ENCODE measurements at regions not wholly inside any gene's neighbourhood (a gene's known extent, or its start where the extent isn't known, plus 50 kb on each side); places are given as distances from the start of the nearest gene placed in this dataset.

DNA sequence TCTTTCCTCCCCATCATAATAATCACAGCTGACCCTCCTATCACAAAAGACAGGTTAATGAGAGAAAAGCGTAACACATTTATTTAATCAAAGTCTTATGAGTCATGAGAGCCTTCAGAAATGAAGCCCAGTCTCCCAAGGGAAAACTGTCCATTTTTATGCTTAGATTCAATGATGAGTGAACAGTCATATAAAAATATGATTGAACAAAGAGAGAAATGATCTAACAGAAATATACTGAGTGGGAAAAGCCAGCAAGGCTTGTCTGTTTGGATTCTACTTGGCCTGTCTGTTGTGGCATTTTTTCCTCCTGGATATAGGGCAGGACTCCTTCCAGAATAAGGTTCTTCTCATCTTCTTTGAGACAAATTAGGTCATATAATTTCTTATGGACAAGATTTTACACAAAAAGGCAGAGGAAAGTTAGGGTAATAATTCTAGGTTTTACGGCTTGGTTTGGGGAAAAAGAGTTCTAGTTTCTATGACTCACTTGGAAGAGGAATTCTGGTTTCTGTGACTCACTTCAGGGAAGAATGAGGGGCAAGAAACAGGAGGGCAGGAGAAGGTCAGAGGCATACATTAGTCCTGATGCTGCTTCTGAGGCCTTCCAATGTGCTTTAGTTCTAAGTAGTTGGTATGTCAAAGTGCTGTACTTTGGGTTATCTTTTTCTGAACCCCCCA is 534.2 kb downstream of the ZIC1 start:
- Mint-ChIP-seq H3K9me3 (ENCODE audit: unreplicated experiment) (no peaks in the 10 kb centered on the region), H3K27ac (ENCODE audit: unreplicated experiment) (no peak overlapping the region), H3K36me3 (ENCODE audit: unreplicated experiment) (no peaks in the 10 kb centered on the region), H3K4me3 (ENCODE audit: unreplicated experiment) (no peak overlapping the region), H3K4me1 (ENCODE audit: low read depth, unreplicated experiment) (peaks cover 19% of the 10 kb centered on the region), H3K27me3 (ENCODE audit: unreplicated experiment) (peaks cover 1% of the 10 kb centered on the region)
- DNase-seq: no peak
- no peak for TF ChIP-seq CTCF (IDR thresholded peaks at IDR 0.05; ENCODE audit: partially characterized antibody, unreplicated experiment)

GRCh38 chr3:147945968-147946519 is 536.9 kb downstream of the ZIC1 start:
- Mint-ChIP-seq H3K9me3 (ENCODE audit: unreplicated experiment) (no peaks in the 10 kb centered on the region), H3K36me3 (ENCODE audit: unreplicated experiment) (no peaks in the 10 kb centered on the region), H3K27ac (ENCODE audit: unreplicated experiment) (peak overlapping the region; percentile 68), H3K27me3 (ENCODE audit: unreplicated experiment) (peaks cover 1% of the 10 kb centered on the region), H3K4me1 (ENCODE audit: low read depth, unreplicated experiment) (peaks cover 15% of the 10 kb centered on the region), H3K4me3 (ENCODE audit: unreplicated experiment) (no peak overlapping the region)
- peak; percentile 52 for DNase-seq
- TF ChIP-seq CTCF (IDR thresholded peaks at IDR 0.05; ENCODE audit: partially characterized antibody, unreplicated experiment): peak; percentile 68

DNA sequence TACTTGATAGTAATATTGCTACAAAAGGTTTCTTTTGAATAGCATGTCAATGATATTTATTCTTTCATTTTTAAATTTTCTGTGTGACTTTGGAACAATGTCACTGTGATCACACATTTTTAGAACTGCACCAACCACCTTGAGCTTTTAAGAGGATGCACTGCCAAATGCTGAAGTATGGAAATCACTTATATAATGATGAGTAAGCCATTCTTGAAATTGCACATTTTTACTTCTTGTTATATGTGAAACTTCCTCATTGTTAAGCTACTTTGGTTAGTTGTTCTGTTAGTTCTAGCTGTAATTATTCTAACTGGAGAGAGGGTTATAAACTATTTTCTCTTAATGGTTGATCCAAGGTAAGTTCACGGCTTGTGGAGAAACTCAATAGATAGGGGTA is 547.5 kb downstream of the ZIC1 start:
- Mint-ChIP-seq H3K9me3 (ENCODE audit: unreplicated experiment) (no peaks in the 10 kb centered on the region), H3K4me3 (ENCODE audit: unreplicated experiment) (no peak overlapping the region), H3K27me3 (ENCODE audit: unreplicated experiment) (no peaks in the 10 kb centered on the region), H3K27ac (ENCODE audit: unreplicated experiment) (no peak overlapping the region), H3K4me1 (ENCODE audit: low read depth, unreplicated experiment) (no peaks in the 10 kb centered on the region), H3K36me3 (ENCODE audit: unreplicated experiment) (no peaks in the 10 kb centered on the region)
- TF ChIP-seq CTCF (IDR thresholded peaks at IDR 0.05; ENCODE audit: partially characterized antibody, unreplicated experiment): no peak
- DNase-seq: no peak

GRCh38 chr3:147958754-147959153 is 549.6 kb downstream of the ZIC1 start:
- H3K36me3 Mint-ChIP-seq (ENCODE audit: unreplicated experiment): no peaks in the 10 kb centered on the region
- H3K27ac Mint-ChIP-seq (ENCODE audit: unreplicated experiment): no peak overlapping the region
- no peak for TF ChIP-seq CTCF (IDR thresholded peaks at IDR 0.05; ENCODE audit: partially characterized antibody, unreplicated experiment)
- no peaks in the 10 kb centered on the region for H3K4me1 Mint-ChIP-seq (ENCODE audit: low read depth, unreplicated experiment)
- DNase-seq: no peak
- H3K9me3 Mint-ChIP-seq (ENCODE audit: unreplicated experiment): no peaks in the 10 kb centered on the region
- no peaks in the 10 kb centered on the region for H3K27me3 Mint-ChIP-seq (ENCODE audit: unreplicated experiment)
- no peak overlapping the region for H3K4me3 Mint-ChIP-seq (ENCODE audit: unreplicated experiment)

GRCh38 chr3:147960786-147961185 is 551.6 kb downstream of the ZIC1 start:
- H3K4me1 Mint-ChIP-seq (ENCODE audit: low read depth, unreplicated experiment): no peaks in the 10 kb centered on the region
- H3K9me3 Mint-ChIP-seq (ENCODE audit: unreplicated experiment): no peaks in the 10 kb centered on the region
- no peak for DNase-seq
- no peak overlapping the region for H3K4me3 Mint-ChIP-seq (ENCODE audit: unreplicated experiment)
- H3K27ac Mint-ChIP-seq (ENCODE audit: unreplicated experiment): no peak overlapping the region
- H3K36me3 Mint-ChIP-seq (ENCODE audit: unreplicated experiment): no peaks in the 10 kb centered on the region
- H3K27me3 Mint-ChIP-seq (ENCODE audit: unreplicated experiment): no peaks in the 10 kb centered on the region
- no peak for TF ChIP-seq CTCF (IDR thresholded peaks at IDR 0.05; ENCODE audit: partially characterized antibody, unreplicated experiment)
